MG63 (cell line): ENCODE measurements at regions not wholly inside any gene's neighbourhood (a gene's known extent, or its start where the extent isn't known, plus 50 kb on each side); places are given as distances from the start of the nearest gene placed in this dataset.

Experiments used
- DNase-seq: peaks from one replicate; pipeline ENCODE4 v3.0.0-alpha.2; 2020
- H3K27me3 ChIP-seq: fragments of 250-450 bp; sonication (Bioruptor Pico); 2 replicates; pipeline ENCODE4 v1.5.1; 2020; ENCODE audit warnings: mild to moderate bottlenecking, moderate library complexity
- H3K36me3 ChIP-seq: fragments of 250-450 bp; sonication (Bioruptor Pico); 2 replicates; pipeline ENCODE4 v1.5.1; 2020; ENCODE audit warnings: mild to moderate bottlenecking, moderate library complexity
- H3K4me3 ChIP-seq: fragments of 250-450 bp; sonication (Bioruptor Pico); 2 replicates; pipeline ENCODE4 v1.5.1; 2020; ENCODE audit warnings: mild to moderate bottlenecking, moderate library complexity
- H3K9me3 ChIP-seq: fragments of 250-450 bp; sonication (Bioruptor Pico); 2 replicates; pipeline ENCODE4 v1.5.1; 2020; ENCODE audit warnings: mild to moderate bottlenecking, moderate library complexity

- DNase-seq, result no peak
- Histone ChIP-seq H3K4me3 (no peak overlapping the region), H3K36me3 (no peaks in the 10 kb centered on the region), H3K9me3 (no peaks in the 10 kb centered on the region), H3K27me3 (no peaks in the 10 kb centered on the region)
Measured at GRCh38 chrY:21814491-21814890, 79.8 kb downstream of the RBMY1D start.

- no peak overlapping the region for H3K4me3 ChIP-seq
- H3K27me3 ChIP-seq, result no peaks in the 10 kb centered on the region
- no peak for DNase-seq
- no peaks in the 10 kb centered on the region for H3K36me3 ChIP-seq
- no peaks in the 10 kb centered on the region for H3K9me3 ChIP-seq
Measured at GRCh38 chrY:21821881-21822280, 72.4 kb downstream of the RBMY1D start.

GRCh38 chrY:21827593-21827992 lies 66.7 kb downstream of the RBMY1D start:
- no peak for DNase-seq
- Histone ChIP-seq H3K27me3 (no peaks in the 10 kb centered on the region), H3K4me3 (no peak overlapping the region), H3K36me3 (no peaks in the 10 kb centered on the region), H3K9me3 (no peaks in the 10 kb centered on the region)
